IMR-90 (cell line): ENCODE measurements at regions not wholly inside any gene's neighbourhood (a gene's known extent, or its start where the extent isn't known, plus 50 kb on each side); places are given as distances from the start of the nearest gene placed in this dataset.

Source experiments
- ATAC-seq: fragments of 200-7000 bp; cut with Tn5 transposase; 2 replicates; pipeline ENCODE4 v1.9.1; 2020; ENCODE audit warnings: low read depth, mild to moderate bottlenecking, moderate library complexity
- BruUV-seq: library from RNA; stranded (reverse); fragments of 400-500 nt; replicated peaks from 2 replicates; lab custom pipeline; 2021; lab: Mats Ljungman, UMichigan
- CTCF ChIA-PET: fragments of 300-600 bp; formaldehyde crosslinking; extraction: SDS; loops from one replicate; lab custom pipeline; 2021; ENCODE audit warnings: antibody characterized with exemption; lab: Yijun Ruan, JAX
- POLR2A ChIA-PET: fragments of 300-600 bp; sonication (Branson Sonifier 250); formaldehyde crosslinking; loops from one replicate; lab custom pipeline; 2022; ENCODE audit warnings: antibody characterized with exemption; ENCODE audit not compliant: unreplicated experiment; lab: Charles Lee
- DNase-seq: peaks from one replicate; pipeline ENCODE4 v3.0.0; 2013
- H2AFZ ChIP-seq: replicated peaks from 2 replicates; pipeline ENCODE3; 2013; ENCODE audit warnings: low read length, mild to moderate bottlenecking; ENCODE audit not compliant: poor library complexity
- H2AK5ac ChIP-seq: 2 replicates; pipeline ENCODE4 v1.6.1; 2013; ENCODE audit warnings: low read depth, low read length, inconsistent platforms
- H2AK9ac ChIP-seq: replicated peaks from 2 replicates; pipeline ENCODE3; 2013; ENCODE audit warnings: mild to moderate bottlenecking, low read depth, low read length, moderate library complexity; ENCODE audit not compliant: poor library complexity
- H2BK120ac ChIP-seq: 2 replicates; pipeline ENCODE4 v1.6.1; 2013; ENCODE audit warnings: low read depth, low read length, inconsistent platforms
- H2BK15ac ChIP-seq: 3 replicates; pipeline ENCODE4 v1.6.1; 2013; ENCODE audit warnings: low read depth, low read length, inconsistent platforms
- H2BK20ac ChIP-seq: 2 replicates; pipeline ENCODE4 v1.6.1; 2013; ENCODE audit warnings: low read depth, mild to moderate bottlenecking, inconsistent platforms, low read length, moderate library complexity
- H2BK5ac ChIP-seq: 2 replicates; pipeline ENCODE4 v1.6.1; 2013; ENCODE audit warnings: mild to moderate bottlenecking, low read depth, low read length, inconsistent platforms; ENCODE audit not compliant: poor library complexity, severe bottlenecking
- H3K14ac ChIP-seq: replicated peaks from 2 replicates; pipeline ENCODE4 v1.6.1; 2013; ENCODE audit warnings: low read depth, low read length, inconsistent platforms
- H3K18ac ChIP-seq: 2 replicates; pipeline ENCODE4 v1.6.1; 2013; ENCODE audit warnings: low read depth, low read length, control low read depth
- H3K23ac ChIP-seq: 2 replicates; pipeline ENCODE4 v1.6.1; 2013; ENCODE audit warnings: low read depth, low read length, inconsistent platforms
- H3K27ac ChIP-seq: 2 replicates; pipeline ENCODE4 v1.5.1; 2013; ENCODE audit warnings: mild to moderate bottlenecking, control low read depth, low read length; ENCODE audit not compliant: insufficient read depth
- H3K27me3 ChIP-seq: 2 replicates; pipeline ENCODE4 v1.6.1; 2013; ENCODE audit warnings: low read length; ENCODE audit not compliant: control insufficient read depth, insufficient read depth
- H3K36me3 ChIP-seq: 2 replicates; pipeline ENCODE4 v1.6.1; 2013; ENCODE audit warnings: low read length, mixed read lengths; ENCODE audit not compliant: control insufficient read depth, insufficient read depth
- H3K4ac ChIP-seq: 2 replicates; pipeline ENCODE4 v1.6.1; 2013; ENCODE audit warnings: low read depth, low read length, inconsistent platforms
- H3K4me1 ChIP-seq: 2 replicates; pipeline ENCODE4 v1.6.1; 2013; ENCODE audit warnings: low read length, mixed read lengths; ENCODE audit not compliant: control insufficient read depth, insufficient read depth
- H3K4me2 ChIP-seq: 2 replicates; pipeline ENCODE4 v1.6.1; 2013; ENCODE audit warnings: low read depth, mild to moderate bottlenecking, control low read depth, low read length, moderate library complexity
- H3K4me3 ChIP-seq: 2 replicates; pipeline ENCODE4 v1.5.1; 2013; ENCODE audit warnings: low read depth, mild to moderate bottlenecking, control low read depth, low read length, moderate library complexity; ENCODE audit not compliant: insufficient read depth
- H3K56ac ChIP-seq: 2 replicates; pipeline ENCODE4 v1.6.1; 2013; ENCODE audit warnings: low read length, inconsistent platforms; ENCODE audit not compliant: insufficient read depth; ENCODE audit errors: extremely low read depth
- H3K79me1 ChIP-seq, 2 experiments: 2 replicates each; pipeline ENCODE4 v1.6.1; 2013; ENCODE audit warnings: low read length in 2 of 2, inconsistent platforms in 1 of 2, low read depth in 1 of 2
- H3K9ac ChIP-seq: 2 replicates; pipeline ENCODE4 v1.6.1; 2013; ENCODE audit warnings: low read depth, low read length, control low read depth
- H3K9me1 ChIP-seq: 2 replicates; pipeline ENCODE4 v1.6.1; 2013; ENCODE audit warnings: low read length, inconsistent platforms; ENCODE audit not compliant: insufficient read depth
- H3K9me3 ChIP-seq: 2 replicates; pipeline ENCODE4 v1.6.1; 2013; ENCODE audit warnings: low read length; ENCODE audit not compliant: control insufficient read depth, insufficient read depth
- H4K20me1 ChIP-seq: 2 replicates; pipeline ENCODE4 v1.6.1; 2013; ENCODE audit warnings: low read length, inconsistent platforms; ENCODE audit not compliant: insufficient read depth
- H4K5ac ChIP-seq: 2 replicates; pipeline ENCODE4 v1.6.1; 2013; ENCODE audit warnings: mild to moderate bottlenecking, low read depth, low read length, control low read depth
- H4K8ac ChIP-seq, 2 experiments: 2 replicates each; pipeline ENCODE4 v1.6.1; 2013; ENCODE audit warnings: low read depth in 2 of 2, low read length in 2 of 2, control low read depth in 1 of 2, inconsistent platforms in 1 of 2
- H4K91ac ChIP-seq: 2 replicates; pipeline ENCODE4 v1.6.1; 2013; ENCODE audit warnings: low read depth, low read length, inconsistent platforms; ENCODE audit not compliant: insufficient read depth
- CHD1 ChIP-seq: IDR thresholded peaks from 2 replicates; pipeline ENCODE4 v1.6.1; 2012; ENCODE audit warnings: low read depth, low read length, improper control_type of control experiment
- CTCF ChIP-seq: conservative IDR thresholded peaks from 2 replicates; pipeline ENCODE4 v1.5.1; 2012; ENCODE audit warnings: mild to moderate bottlenecking, low read depth, low read length, improper control_type of control experiment
- ELK1 ChIP-seq: fragments of 150-350 bp; IDR thresholded peaks from 2 replicates; pipeline ENCODE4 v1.6.1; 2016; ENCODE audit warnings: low read depth, mild to moderate bottlenecking, low read length, moderate library complexity, borderline replicate concordance
- SMC3 ChIP-seq: fragments of 150-350 bp; IDR thresholded peaks from 2 replicates; pipeline ENCODE4 v1.6.1; 2016; ENCODE audit warnings: low read depth, mild to moderate bottlenecking, antibody characterized with exemption, low read length, moderate library complexity
- WGBS, 2 experiments: methylation state at CpG; one replicate each; pipeline versions ENCODE4 v1.1.5 to v1.1.7; 2013; ENCODE audit warnings: missing lambda C conversion rate in 2 of 2; ENCODE audit not compliant: insufficient read length in 1 of 2; ENCODE audit errors: extremely low coverage in 2 of 2; 5-methylcytosine and 5-hydroxymethylcytosine counted together
- dilution Hi-C: fragments of 300-500 bp; cut with HindIII; formaldehyde crosslinking; loops from one replicate; pipeline ENCODE4 v1.14.3; 2018; ENCODE audit warnings: low sequenced_read_pairs; ENCODE audit not compliant: unreplicated experiment
- in situ Hi-C: fragments of 300-500 bp; cut with MboI; formaldehyde crosslinking; loops from 3 replicates; pipeline ENCODE4 v1.14.3; 2019; ENCODE audit warnings: low sequenced_read_pairs, inconsistent platforms, mixed read lengths
- intact Hi-C: fragments of 100-400 bp; cut with micrococcal nuclease; formaldehyde crosslinking; loops from 2 replicates; pipeline ENCODE4 v1.10.0; 2022

GRCh38 chr2:122168799-122169198 lies 413.3 kb downstream of the TSN start:
- Histone ChIP-seq H3K56ac (no peak overlapping the region), H3K9me3 (no peaks in the 10 kb centered on the region; the same call in 1 of the 2 replicates), H3K27ac (no peak overlapping the region), H4K8ac (no peak overlapping the region), H4K91ac (no peak overlapping the region), H3K4me3 (no peak overlapping the region), H2BK5ac (no peak overlapping the region), H4K5ac (no peak overlapping the region), H4K20me1 (no peaks in the 10 kb centered on the region), H3K14ac (no peak overlapping the region), H3K36me3 (no peaks in the 10 kb centered on the region), H2BK20ac (no peak overlapping the region), H3K4ac (no peak overlapping the region), H3K23ac (no peak overlapping the region), H3K27me3 (no peaks in the 10 kb centered on the region), H3K9ac (no peak overlapping the region), H3K9me1 (no peaks in the 10 kb centered on the region), H2AK9ac (no peak overlapping the region), H2BK15ac (no peak overlapping the region), H2AFZ (no peak overlapping the region), H3K4me2 (no peak overlapping the region), H3K18ac (no peak overlapping the region), H2AK5ac (no peak overlapping the region), H2BK120ac (no peak overlapping the region), H3K79me1 (no peaks in the 10 kb centered on the region), H3K4me1 (no peaks in the 10 kb centered on the region)
- intact Hi-C loops (no loop called here), in situ Hi-C loops (no loop called here), dilution Hi-C loops (no loop called here)
- ATAC-seq (no peak; the same call in 1 of the 2 replicates), DNase-seq (no peak)
- POLR2A ChIA-PET, result no interaction called here
- no TSS peak for BruUV-seq
- no CpG with 5 or more reads among the region's 3 CpGs for WGBS, 2 experiments
- TF ChIP-seq CTCF (no peak), ELK1 (no peak), SMC3 (no peak), CHD1 (no peak)
- CTCF ChIA-PET, result no interaction called here
